ENCODE measurements at regions not wholly inside any gene's neighbourhood (a gene's known extent, or its start where the extent isn't known, plus 50 kb on each side); places are given as distances from the start of the nearest gene placed in this dataset.

DNA sequence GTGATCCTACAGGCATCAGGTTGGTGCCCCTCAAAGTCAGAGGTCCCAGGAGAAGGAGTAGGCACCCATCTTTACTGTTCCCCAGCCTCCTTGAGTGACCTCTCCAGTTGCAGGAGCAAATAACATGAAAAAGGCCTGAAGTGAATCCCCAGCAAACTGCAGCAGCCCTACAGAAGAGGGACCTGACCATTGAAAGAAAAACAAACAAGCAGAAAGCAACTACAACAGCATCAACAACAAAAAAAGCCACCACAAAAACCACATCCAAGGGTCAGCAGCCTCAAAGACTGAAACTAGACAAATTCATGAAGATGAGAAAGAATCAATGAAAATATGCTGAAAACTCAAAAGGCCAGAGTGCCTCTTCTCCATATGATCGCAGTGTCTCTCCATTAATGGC, 128.7 kb downstream of the ANKRD50 start:
- DNase-seq = no peak
- in situ Hi-C loops (cut with HindIII; ENCODE audit: low pct_ligation_motif_present, low sequenced_read_pairs) = no loop called here
- TF ChIP-seq, protein P1, sequence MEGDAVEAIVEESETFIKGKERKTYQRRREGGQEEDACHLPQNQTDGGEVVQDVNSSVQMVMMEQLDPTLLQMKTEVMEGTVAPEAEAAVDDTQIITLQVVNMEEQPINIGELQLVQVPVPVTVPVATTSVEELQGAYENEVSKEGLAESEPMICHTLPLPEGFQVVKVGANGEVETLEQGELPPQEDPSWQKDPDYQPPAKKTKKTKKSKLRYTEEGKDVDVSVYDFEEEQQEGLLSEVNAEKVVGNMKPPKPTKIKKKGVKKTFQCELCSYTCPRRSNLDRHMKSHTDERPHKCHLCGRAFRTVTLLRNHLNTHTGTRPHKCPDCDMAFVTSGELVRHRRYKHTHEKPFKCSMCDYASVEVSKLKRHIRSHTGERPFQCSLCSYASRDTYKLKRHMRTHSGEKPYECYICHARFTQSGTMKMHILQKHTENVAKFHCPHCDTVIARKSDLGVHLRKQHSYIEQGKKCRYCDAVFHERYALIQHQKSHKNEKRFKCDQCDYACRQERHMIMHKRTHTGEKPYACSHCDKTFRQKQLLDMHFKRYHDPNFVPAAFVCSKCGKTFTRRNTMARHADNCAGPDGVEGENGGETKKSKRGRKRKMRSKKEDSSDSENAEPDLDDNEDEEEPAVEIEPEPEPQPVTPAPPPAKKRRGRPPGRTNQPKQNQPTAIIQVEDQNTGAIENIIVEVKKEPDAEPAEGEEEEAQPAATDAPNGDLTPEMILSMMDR (IDR thresholded peaks at IDR 0.05; ENCODE audit: low read depth, low read length, missing control alignments) = no peak
- H3K27ac ChIP-seq = no peak overlapping the region
- H3K36me3 ChIP-seq (replicated peaks) = no peaks in the 10 kb centered on the region
- H3K4me3 ChIP-seq (ENCODE audit: low read depth, low read length) = no peak overlapping the region
- H3K27me3 ChIP-seq (replicated peaks) = no peaks in the 10 kb centered on the region

DNA sequence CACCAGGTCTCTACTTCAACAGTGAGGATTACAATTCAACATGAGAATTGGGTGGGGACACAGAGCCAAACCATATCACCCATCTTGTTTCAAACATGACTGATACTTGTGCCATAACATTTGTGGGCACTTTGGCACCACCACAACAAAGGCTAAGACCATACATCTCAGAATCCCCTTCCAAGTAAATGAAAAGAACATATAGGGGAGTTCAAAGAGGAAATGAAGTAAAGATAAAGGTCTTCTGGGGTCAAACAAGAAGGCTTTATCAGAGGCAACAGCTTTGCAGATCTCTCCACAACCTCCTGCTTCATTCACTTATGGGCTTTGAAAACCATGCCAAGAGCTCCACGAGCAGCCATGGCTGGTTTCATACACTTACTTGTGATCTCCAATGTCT, 122.7 kb downstream of the ANKRD50 start:
- no peak overlapping the region for H3K4me3 ChIP-seq (ENCODE audit: low read depth, low read length)
- no peaks in the 10 kb centered on the region for H3K27me3 ChIP-seq (replicated peaks)
- in situ Hi-C loops (cut with HindIII; ENCODE audit: low pct_ligation_motif_present, low sequenced_read_pairs) = no loop called here
- no peak overlapping the region for H3K27ac ChIP-seq
- H3K36me3 ChIP-seq (replicated peaks) = no peaks in the 10 kb centered on the region
- TF ChIP-seq, protein P1 (IDR thresholded peaks at IDR 0.05; ENCODE audit: low read depth, low read length, missing control alignments) = no peak
- no peak for DNase-seq

DNA sequence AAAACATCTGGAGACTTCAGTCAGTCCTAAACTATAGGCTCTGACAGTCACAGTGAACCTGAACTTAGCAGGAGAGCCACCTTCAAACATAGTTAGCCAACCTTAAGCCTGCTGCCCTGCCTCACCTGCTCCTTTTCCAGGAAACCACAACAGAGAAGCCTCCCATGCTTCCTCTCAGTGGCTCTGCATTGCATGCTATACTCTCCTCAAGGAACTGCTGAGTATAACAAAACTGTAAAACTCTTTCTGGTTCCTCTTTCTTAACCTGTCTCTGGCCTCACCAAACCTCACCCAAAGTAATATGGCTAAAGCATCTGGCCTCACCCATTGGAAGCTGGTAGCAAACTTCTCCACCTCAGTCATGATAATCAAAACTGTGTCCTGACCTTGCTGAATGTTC, 122.1 kb downstream of the ANKRD50 start:
- no peaks in the 10 kb centered on the region for H3K27me3 ChIP-seq (replicated peaks)
- H3K36me3 ChIP-seq (replicated peaks) = no peaks in the 10 kb centered on the region
- TF ChIP-seq, protein P1 (IDR thresholded peaks at IDR 0.05; ENCODE audit: low read depth, low read length, missing control alignments) = no peak
- H3K4me3 ChIP-seq (ENCODE audit: low read depth, low read length) = no peak overlapping the region
- no peak for DNase-seq
- no peak overlapping the region for H3K27ac ChIP-seq
- in situ Hi-C loops (cut with HindIII; ENCODE audit: low pct_ligation_motif_present, low sequenced_read_pairs) = no loop called here

DNA sequence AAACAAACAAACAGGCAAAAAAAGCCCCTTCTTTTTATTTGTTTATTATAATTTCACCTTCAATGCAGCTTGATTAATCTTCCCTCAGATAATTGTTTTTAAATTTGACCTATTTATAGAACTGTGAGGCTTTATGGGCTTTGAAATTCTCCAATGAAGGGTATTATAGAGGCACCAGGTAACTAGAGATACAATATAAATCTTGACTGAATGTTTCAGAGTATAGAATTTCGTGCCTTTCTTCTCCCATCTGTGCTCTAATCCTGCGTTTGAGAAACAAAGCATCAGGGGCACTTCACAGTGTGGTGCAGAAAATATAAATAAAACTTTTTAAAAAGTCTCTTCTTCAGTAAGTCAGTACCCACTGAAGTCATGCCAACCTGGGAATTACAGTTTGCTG, 120.9 kb downstream of the ANKRD50 start:
- Histone ChIP-seq H3K36me3 (replicated peaks) (no peaks in the 10 kb centered on the region), H3K4me3 (ENCODE audit: low read depth, low read length) (no peak overlapping the region), H3K27me3 (replicated peaks) (no peaks in the 10 kb centered on the region), H3K27ac (no peak overlapping the region)
- no peak for DNase-seq
- TF ChIP-seq, protein P1 (IDR thresholded peaks at IDR 0.05; ENCODE audit: low read depth, low read length, missing control alignments) = no peak
- in situ Hi-C loops (cut with HindIII; ENCODE audit: low pct_ligation_motif_present, low sequenced_read_pairs) = no loop called here

DNA sequence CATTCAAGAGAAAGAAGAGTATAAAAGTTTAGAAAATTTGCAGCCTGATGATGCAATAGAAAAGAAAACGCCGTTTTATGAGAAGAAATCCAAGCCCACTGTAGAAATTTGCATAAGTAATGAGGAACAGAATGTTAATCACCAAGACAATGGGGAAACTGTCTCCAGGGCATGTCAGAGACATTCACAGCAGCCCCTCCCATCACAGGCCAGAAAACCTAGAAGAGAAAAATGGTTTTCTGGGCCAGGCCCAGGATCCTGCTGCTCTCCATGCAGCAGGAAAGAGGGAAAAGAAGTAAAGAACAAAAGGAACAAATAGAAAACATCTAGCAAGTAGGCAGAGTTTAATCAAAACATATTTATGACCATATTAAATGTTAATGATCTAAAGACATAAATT, 119.0 kb downstream of the ANKRD50 start:
- in situ Hi-C loops (cut with HindIII; ENCODE audit: low pct_ligation_motif_present, low sequenced_read_pairs) = no loop called here

DNA sequence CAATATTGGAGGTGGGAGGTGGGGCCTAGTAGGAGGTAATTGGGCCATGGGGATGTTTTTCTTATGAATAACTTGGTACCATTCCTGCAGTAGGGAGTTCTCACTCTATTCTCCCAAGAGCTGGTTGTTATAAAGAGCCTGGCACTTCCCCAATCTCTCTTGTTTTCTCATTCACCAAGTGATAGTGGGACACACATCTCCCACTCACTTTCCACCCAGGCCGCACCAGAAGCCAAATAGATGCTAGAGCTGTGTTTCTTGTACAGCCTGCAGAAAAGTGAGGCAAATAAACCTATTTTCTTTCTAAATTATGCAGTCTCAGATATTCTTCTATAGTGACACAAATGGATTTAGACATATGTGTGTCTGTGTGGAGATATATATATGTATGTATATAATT, 117.6 kb downstream of the ANKRD50 start:
- in situ Hi-C loops (cut with HindIII; ENCODE audit: low pct_ligation_motif_present, low sequenced_read_pairs) = no loop called here
- TF ChIP-seq, protein P1 (IDR thresholded peaks at IDR 0.05; ENCODE audit: low read depth, low read length, missing control alignments) = no peak
- DNase-seq = no peak
- Histone ChIP-seq H3K4me3 (ENCODE audit: low read depth, low read length) (no peak overlapping the region), H3K36me3 (replicated peaks) (no peaks in the 10 kb centered on the region), H3K27me3 (replicated peaks) (no peaks in the 10 kb centered on the region), H3K27ac (no peak overlapping the region)

More for the DNA sequence above, 119.0 kb downstream of the ANKRD50 start:
- Histone ChIP-seq H3K27me3 (replicated peaks) (no peaks in the 10 kb centered on the region), H3K36me3 (replicated peaks) (no peaks in the 10 kb centered on the region), H3K4me3 (ENCODE audit: low read depth, low read length) (no peak overlapping the region), H3K27ac (no peak overlapping the region)
- TF ChIP-seq, protein P1 (IDR thresholded peaks at IDR 0.05; ENCODE audit: low read depth, low read length, missing control alignments) = no peak
- no peak for DNase-seq

All from brain microvascular endothelial cell (primary cell).